ENCODE measurements at regions not wholly inside any gene's neighbourhood (a gene's known extent, or its start where the extent isn't known, plus 50 kb on each side); places are given as distances from the start of the nearest gene placed in this dataset.

DNA sequence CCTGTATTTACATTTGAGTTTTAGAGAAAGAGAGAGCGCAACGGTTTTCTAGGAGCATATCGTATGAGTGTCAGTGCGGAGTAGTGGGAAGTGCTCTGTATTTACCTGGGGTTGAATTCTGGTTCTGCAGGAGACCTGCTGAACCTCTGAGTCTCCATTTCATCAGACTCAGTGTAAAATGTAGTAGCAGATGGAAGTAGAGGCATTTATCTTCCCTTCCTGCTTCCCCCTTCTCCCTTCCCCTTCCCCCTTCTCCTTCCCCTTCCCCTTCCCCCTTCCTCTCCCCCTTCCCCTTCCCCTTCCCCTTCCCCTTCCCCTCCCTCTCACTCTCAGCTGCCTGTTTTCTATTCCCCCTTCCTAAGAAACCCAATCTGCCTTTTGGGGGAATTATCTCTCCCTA is 426.9 kb downstream of the NPIPA7 start (continued):
- no peak for TF ChIP-seq GABPA (IDR thresholded peaks at IDR 0.05; ENCODE audit: borderline replicate concordance, insufficient read depth, low read length)
- TF ChIP-seq TEAD4 (IDR thresholded peaks at IDR 0.05; ENCODE audit: low read depth, low read length): no peak
- TF ChIP-seq YY1 (IDR thresholded peaks at IDR 0.05; ENCODE audit: low read depth, low read length): no peak
- TF ChIP-seq GTF2F1 (IDR thresholded peaks at IDR 0.05; ENCODE audit: borderline replicate concordance, low read depth, low read length): no peak
- TF ChIP-seq CREB1 (IDR thresholded peaks at IDR 0.05): no peak

Data from H1 (cell line).